NCI-H446 treated with DMSO at 0.1 percent for 48 hours (cell line): ENCODE measurements at regions not wholly inside any gene's neighbourhood (a gene's known extent, or its start where the extent isn't known, plus 50 kb on each side); places are given as distances from the start of the nearest gene placed in this dataset.
"Not testable (repeated sequence)": the region's sequence is repeated elsewhere in the genome, so short reads cannot be mapped to it uniquely, and the experiment has no call there.

Experiments
- DNase-seq: peaks from one replicate; lab custom pipeline; 2025; lab: John Stamatoyannopoulos, UW

DNA sequence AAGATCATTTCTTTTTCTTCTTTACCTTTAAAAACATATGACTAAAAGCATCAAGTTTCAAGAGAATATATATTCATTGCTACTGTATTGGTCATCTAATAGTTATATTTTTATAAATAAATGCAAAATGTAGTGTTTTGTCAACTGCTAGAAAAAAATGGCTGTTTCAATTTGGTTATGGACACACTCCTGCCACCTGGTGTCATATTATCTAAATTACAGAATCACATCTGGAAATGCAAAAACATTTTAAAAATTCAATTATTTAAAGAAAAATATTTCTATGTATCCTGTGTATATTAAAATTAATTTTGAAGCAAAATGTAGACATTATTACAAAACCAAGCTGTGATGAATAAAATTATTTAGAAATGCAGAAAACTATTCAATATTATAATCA is 329.4 kb upstream of the PCDH18 start:
- no peak for DNase-seq

DNA sequence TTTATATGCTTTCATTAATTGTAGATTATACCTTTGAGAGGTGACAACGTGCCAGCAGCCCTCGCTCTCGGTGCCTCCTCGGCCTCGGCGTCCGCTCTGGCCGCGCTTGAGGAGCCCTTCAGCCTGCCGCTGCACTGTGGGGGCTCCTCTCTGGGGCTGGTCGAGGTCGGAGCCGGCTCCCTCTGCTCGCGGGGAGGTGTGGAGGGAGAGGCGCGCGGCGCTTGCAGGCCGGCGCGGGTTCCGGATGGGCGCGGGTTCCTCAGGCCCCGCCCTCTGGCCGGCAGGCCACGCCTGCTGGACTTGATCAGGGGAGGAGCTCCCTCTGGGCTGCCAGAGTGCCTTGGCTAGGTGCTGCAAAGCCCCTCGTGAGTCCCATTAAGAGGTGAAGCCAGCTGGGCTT is 321.1 kb upstream of the PCDH18 start:
- DNase-seq: no peak

DNA sequence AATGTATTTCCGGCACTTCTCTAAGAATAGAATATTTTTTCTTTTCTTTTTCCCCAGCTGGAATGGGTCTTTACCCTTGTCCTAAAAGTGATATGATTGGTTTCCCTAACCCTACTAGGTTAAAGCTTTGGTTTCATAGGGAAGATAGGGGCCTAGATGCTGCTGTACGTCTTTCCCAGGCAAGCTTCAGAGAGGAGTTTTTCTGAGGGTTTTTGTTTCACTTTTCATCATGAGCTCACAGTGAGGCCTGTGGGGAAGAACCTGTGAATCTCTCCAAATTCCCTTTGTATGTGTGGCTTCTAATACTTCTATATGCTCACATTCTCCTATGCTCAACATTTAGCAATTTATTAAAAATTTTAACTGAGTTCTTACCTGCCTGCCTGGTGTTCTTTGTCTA is 320.0 kb upstream of the PCDH18 start:
- no peak for DNase-seq

DNA sequence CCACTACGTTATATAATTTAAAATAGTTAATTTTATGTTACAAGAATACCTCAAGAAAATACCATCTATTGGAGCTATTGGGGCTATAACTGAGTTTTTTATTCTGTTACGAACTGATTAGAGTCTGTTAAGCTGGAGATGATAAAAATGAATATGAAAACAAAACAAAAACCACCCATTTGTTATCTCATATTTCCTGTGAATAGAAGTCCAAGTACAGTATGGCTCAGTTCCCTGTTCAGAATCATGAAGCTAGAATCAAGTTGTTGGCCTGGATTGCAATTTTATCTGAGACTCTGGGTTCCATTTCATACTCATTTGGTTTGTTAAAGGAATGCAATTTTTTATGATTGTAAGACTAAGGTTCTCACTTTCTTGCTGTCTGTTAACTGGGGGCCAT is 319.1 kb upstream of the PCDH18 start:
- DNase-seq: no peak

DNA sequence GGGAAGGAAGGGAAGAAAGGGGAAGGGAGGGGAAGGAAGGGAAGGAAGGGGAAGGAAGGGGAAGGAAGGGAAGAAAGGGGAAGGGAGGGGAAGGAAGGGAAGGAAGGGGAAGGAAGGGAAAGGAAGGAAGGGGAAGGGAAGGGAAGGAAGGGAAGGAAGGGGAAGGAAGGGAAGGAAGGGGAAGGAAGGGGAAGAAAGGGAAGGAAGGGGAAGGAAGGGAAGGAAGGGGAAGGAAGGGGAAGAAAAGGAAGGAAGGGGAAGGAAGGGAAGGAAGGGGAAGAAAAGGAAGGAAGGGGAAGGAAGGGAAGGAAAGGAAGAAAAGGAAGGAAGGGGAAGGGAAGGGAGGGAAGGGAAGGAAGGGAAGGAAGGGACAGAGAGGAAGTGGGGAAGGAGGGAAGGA is 295.7 kb upstream of the PCDH18 start:
- DNase-seq: not testable (repeated sequence)

DNA sequence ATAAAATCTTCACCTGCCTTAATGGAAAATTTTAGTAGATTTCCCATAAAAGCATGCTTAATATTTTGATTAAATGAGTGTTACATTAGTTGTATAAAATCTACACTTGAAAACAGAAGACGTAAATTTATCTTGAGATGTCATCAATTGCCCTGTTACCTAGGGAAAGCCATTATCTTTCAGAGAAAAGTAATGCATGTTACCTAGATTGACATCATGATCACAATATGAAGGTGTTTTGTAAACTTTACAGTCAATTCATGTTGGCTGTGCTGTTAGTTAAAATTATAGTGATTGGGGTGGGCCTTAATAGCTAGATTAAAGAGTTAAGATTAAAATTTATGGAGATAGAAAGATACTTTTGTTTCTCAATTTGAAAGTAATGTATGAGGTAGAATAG is 293.2 kb upstream of the PCDH18 start:
- DNase-seq: no peak

DNA sequence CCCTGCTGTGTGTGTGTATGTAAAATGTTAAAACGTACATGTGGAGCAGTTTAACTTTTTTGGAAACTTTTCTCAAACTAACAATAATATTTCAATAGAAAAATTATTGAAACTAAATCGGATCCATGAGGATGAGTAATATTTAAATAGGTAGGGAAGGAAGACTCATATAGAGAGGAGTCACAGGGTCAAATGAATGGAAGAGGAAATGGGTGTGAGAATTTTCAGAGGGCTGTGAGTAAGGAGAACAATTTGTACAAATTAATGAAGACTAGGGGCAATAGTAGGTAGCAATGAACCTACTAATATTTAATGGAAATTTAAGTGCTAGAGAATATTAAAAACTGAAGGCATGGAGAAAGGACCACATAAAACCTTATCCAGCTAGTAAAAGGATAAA is 290.7 kb upstream of the PCDH18 start:
- DNase-seq: no peak

DNA sequence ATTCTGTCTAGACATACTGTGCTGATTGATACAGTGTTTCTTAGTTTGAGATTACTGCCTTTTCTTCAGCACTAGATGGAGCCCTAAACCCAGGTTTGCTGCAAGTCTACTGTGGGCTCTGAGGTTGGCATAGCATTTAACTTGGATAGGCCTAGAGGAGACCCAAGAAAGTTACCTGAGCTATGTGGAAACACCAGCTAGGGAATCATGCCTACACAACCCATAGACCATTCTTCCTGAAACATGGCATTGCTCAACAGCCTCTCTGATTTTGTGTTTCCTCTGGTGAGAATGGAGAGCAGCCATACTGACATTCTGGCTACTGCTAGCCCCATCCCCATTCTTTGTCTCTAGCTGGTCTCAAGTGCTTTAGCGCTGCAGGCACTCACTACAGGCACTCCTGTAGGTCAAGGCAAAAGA is 287.7 kb upstream of the PCDH18 start:
- peak; percentile 46 for DNase-seq

DNA sequence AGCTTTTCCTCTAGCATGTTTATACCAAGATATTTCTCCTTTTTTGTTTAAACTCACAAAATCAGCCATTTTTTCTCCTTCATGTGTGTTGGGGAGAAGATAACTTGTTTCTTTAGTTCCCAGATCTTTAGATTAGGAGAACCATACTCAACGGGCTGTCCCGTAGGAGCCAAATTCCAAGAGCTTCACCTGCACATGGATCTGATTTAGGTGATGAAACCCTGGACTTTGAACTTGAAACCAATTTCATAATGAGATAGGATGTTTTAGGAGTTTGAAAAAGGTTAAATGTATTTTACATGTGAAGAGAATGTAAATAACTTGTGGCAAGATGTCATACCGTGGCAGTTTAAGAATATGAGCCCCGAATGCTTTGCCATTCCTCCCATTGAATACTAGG is 280.0 kb upstream of the PCDH18 start:
- no peak for DNase-seq

DNA sequence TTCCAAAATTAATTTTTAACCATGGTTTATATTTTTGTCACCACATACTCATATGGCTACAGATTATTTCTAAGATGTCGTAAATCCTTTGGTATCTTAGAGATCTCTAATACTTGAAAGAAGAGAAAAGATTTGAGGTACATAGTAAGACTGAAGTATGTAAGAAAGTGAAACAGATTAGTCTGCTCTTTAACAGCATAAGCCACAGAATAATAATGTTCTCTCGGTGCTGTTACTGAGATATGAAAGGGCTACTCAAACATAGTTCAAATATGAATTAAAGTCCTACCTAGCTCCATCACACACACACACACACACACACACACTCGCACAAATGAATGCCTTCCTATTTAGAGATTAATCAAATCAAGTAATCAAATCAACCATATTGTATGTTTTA is 274.1 kb upstream of the PCDH18 start:
- DNase-seq: no peak

DNA sequence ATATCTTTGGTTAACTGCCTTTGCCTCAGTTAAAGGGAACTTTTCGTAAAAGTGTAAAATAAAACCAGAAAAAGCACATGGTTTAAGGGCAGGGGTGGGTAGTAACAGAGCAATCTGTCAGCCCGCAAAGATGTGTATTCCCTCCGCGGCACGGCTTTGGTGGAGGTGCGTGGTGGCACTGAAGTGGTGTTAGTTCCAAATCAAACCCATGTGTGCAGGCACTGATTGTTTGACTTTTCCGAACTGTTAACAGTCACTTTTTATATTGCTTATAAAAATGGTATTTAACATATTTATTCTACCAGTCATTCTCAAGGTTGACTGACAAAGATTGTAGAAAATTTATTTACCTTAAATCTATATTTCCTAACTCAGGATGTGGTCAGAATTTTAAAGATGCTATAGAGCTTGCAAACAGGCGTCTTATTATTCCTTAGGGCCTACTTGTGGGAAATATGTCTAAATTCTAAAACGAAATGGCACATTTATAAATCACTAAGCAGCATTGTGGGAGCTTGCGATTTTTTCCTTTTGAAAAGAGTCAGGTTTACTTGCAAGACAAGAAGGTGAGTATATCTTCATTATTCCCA is 272.7 kb upstream of the PCDH18 start:
- no peak for DNase-seq

DNA sequence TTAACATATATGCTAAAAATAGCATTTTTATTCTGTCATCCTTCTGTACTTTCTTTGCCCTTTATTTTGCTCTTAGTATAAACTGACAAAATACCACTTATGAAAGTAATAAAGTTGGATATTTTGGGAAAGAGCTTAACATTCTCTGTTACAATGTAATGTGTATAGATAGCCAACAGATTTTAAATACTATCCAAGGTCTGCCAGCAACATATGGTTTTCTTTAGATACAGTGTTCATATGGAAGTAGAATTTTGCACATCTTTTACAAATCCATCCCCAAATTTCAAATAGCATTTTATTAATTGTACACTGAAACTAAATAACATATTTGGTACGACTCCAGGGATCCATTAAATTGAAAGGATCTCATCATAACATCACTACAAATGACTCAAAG is 268.6 kb upstream of the PCDH18 start:
- DNase-seq: no peak

DNA sequence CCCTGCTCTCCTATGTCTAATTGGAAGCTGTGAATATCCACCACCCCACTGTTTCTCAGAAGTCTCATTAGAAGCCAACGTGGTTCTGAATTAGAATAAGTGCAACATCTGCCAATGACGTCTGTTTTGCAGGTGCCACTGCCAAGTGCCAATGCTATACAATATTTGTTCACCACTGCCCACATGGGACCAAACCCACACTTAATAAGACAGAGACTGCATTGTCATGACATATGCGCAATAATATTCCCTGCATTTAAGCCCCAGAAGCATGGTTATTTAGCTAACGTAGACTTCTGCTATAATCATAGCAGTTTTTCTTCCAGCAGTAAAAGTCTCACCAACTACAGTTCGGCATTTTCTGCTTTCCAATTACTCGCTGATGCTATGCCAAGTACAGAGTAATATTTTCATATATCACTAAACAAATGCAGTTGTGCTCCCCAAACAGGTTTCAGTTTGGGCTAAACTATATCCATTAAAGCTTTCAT is 262.5 kb upstream of the PCDH18 start:
- DNase-seq: peak; percentile 27

DNA sequence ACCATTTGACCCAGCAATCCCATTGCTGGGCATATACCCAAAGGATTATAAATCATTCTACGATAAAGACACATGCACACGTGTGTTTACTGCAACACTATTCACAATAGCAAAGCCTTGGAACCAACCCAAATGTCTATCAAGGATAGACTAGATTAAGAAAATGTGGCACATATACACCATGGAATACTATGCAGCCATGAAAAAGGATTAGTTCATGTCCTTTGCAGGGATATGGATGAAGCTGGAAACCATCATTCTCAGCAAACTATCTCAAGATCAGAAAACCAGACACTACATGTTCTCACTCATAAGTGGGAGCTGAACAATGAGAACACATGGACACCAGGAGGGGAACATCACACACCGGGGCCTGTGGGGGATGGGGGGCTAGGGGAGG is 257.0 kb upstream of the PCDH18 start:
- DNase-seq: not testable (repeated sequence)

DNA sequence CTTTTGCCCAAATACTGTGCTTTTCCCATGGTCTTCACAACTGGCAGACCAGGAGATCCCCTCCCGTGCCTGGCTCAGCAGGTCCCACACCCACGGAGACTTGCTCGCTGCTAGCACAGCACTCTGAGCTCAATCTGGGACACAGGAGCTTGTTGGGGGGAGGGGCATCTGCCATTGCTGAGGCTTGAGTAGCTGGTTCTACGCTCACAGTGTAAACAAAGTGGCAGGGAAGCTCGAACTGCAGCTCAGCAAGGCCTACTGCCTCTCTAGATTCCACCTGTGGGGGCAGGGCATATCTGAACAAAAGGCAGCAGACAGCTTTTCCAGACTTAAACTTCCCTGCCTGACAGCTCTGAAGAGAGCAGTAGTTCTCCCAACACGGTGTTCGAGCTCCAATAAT is 251.6 kb upstream of the PCDH18 start:
- DNase-seq: not testable (repeated sequence)

DNA sequence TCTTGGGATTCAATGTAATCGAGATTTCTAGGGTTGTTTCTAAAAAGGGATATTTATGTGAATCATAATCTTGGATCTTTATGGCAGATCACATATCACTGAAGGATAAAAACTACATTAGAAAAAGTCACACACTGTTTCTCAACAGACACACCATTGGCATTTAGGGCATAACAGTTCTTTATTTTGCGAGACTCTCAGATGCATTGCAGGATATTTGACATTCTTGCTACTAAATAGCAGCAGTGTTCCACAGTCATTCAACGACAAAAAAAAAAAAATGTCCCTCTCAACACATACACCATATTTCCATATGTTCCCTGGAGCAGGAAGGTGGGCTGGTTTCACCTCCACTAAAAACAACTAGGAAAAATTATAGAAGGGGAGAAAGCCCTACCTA is 243.4 kb upstream of the PCDH18 start:
- DNase-seq: no peak

DNA sequence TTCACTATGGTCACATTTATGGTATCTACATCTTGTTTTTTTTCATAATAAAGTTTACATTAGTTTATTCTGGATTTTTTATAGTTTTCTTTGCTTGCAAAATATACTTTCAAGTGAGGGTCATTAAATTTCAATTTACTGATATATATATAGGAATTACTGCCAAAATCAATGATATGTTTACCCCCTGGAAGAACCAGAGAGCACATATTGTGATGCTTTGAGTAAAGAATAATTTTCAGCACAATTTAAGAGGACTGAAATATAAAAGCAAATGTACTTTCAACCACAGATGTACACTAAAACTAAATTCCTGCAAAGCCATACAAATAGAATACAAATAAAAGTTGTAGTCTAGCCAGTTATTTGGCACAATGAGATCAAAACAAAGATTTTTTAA is 242.2 kb upstream of the PCDH18 start:
- DNase-seq: no peak

DNA sequence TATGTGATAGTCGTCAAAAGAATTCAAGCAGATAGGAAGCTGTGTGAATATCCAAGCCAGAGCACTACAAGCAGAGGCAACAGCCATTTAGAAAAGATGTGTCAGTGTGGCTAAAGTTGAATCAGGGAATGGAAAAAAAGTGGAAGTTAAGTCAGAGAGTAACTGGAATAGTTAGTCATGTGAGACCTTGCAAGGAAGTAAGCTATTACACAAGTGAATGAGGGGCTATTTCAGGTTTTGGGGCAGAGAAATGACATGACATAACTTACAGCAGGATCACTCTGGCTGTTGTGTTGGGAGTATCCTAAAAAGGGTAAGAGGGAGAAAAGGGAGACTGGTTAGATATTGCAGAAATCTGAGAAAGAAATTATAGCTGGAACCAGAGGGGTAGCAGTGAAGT is 236.6 kb upstream of the PCDH18 start:
- DNase-seq: no peak

DNA sequence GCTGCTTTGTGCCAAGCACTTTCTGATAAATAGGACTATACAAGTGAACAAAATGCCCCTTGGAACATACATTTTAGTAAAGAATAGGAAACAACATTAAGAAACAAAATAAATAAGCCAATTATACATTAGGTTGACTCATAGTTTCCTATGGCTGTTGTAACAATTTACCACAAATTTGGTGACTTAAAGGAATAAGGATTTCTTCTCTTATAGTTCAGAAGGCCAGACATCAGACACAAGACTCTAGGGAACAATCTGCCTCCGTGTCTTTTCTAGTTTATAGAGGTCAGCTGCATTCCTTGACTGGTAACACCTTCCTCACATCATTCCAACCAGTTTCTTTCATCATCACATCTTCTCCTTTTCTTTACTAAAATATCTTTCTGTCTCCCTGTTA is 235.9 kb upstream of the PCDH18 start:
- no peak for DNase-seq

DNA sequence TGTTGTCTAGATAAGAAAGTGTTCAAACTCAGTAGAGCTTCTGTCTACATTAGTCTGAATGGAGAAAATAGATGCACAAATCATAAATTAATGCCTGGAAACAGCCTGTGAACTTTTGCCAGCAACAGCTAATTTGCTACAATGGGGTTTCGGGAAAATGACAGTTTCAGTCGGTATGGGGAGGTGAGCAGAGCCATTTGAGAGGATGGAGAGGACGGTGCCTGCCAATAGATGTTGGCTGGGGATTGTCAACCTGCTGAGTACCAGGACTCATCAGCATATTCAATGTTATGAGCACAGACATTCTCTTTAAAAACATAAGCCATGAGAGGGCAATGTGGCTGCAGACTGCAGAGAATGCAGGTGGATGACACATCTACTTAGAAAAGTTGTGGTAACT is 230.3 kb upstream of the PCDH18 start:
- peak; percentile 81 for DNase-seq

DNA sequence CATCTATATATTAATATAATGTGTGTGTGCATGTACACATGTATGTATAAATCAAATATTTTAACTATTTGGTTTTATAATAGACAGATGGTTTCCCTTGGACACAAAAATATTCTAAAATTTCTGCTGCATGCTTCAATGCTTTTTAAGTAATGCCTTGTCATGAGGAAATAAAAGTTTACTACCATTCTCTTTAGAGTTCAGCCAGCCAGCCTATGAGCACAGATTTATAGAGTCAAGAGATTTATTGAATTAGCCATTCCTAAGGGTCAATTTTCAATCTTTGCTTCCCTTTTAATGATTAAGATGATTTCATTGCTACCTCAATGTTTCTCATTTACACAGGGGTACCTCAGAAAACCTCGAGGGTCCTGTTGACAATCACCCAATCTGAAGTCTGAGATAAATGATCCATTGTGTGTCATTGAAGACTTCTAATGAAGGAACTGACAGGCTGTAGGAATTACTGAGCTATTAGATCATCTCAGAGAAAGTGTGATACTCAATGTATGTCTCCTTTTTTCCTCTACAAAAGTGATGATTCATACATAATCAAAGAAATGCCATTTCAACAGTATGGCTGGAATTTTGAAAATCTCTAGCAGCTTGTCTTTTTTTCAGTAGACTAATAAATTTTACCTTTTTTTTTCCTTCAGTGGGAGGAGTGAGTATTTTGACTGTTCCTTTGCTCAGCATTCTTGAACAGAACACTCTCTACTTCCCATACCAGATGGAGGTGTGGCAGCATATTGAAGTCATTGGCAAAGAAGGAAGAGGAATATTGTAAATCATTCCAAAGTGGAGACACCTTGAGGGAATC is 222.6 kb upstream of the PCDH18 start:
- DNase-seq: no peak

DNA sequence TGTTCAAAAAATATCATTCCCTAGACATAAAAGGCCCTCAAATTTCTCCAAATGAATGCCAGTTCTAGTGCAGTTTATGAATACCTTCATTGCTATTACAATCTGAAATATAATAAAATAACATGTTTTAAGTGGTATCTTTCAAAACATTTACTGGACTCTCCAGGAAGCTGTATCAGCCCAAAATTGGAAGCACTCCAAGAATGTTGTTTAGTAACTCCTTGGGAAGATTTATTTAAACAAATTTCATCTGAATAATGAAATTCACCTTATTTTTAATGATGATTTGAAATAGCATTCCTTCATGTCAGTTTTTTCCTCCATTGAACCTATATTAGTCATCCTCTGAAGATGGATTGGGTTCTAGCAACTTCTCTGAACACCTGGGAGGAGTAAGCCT is 217.2 kb upstream of the PCDH18 start:
- no peak for DNase-seq

DNA sequence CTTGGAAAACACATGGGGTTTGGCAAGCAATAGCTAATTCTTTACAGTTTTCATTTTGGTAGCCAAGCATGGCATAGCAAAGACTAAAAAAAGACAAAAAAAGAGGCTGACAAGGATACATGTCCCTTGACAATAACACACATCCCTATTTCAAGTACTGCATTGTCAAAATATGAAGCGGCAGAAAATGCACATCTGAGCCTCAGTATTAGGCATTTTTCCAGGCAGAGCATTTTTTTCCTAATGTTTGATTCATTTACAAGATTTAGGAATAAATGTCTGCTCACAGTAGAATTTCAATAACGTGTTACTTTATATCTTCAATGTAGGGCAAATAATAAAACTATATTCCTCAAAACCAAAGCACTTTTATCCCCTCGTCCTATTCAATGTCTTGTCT is 216.3 kb upstream of the PCDH18 start:
- no peak for DNase-seq

DNA sequence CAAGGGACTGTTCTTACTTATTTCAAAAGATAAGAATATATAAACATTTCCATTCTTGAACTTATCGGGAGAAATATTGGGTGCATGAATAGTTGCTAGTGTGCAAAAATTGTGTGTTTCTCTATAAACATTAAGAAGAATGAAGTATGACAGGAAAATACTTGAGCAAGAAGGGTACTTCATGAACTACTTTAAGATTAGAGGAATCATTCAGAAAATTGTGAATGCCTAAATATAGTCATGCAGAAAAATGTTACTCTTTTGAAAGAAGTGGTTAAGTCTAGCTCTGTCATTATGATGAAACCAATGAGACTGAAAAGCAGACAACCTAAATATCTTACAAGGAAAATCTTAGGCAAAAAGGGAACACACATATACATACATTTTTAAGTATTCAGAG is 207.8 kb upstream of the PCDH18 start:
- DNase-seq: no peak
